Stimulated activated CD4-positive, alpha-beta T cell treated with anti-CD3 and anti-CD28 coated beads, Interleukin-12 subunit alpha, Interleukin-12 subunit beta, amount 100 ng/mL, for 4 hours (primary cell): ENCODE measurements at regions not wholly inside any gene's neighbourhood (a gene's known extent, or its start where the extent isn't known, plus 50 kb on each side); places are given as distances from the start of the nearest gene placed in this dataset.
"Not testable (repeated sequence)": the region's sequence is repeated elsewhere in the genome, so short reads cannot be mapped to it uniquely, and the experiment has no call there.

Experiments
- DNase-seq: peaks from one replicate; pipeline ENCODE4 v3.0.0-alpha.2; 2020

DNA sequence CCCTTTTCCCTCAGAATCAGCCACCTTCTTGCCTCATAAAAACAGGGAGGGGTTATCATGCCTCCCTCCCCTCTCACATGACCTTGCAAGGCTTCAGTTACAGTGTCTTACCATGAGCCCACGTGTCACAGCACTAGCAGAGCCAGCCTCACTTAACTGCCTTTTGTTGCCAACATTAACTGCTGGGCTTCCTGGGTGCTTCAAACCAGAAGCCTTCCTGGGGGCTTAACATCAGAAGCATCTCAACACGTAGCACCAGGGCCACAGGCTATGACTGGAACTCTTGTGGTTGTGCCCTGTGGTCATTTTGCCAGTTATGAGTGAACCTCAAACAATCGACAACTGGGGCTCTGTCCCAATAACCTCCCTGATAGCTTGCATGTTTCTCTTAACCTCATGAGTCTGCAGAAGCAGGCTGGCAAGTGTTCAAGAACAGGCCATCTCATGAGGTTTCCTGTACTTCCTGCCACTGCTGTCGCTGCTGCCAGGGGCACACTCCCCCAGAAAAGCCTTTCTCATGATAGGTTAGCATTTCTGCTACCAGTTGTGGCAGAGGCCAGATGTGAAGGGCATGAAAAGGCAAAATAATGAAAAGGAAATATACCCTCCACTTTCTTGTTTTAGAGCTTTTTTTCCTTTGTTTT is 132.2 kb downstream of the GLUL start:
- peak; percentile 6 for DNase-seq

DNA sequence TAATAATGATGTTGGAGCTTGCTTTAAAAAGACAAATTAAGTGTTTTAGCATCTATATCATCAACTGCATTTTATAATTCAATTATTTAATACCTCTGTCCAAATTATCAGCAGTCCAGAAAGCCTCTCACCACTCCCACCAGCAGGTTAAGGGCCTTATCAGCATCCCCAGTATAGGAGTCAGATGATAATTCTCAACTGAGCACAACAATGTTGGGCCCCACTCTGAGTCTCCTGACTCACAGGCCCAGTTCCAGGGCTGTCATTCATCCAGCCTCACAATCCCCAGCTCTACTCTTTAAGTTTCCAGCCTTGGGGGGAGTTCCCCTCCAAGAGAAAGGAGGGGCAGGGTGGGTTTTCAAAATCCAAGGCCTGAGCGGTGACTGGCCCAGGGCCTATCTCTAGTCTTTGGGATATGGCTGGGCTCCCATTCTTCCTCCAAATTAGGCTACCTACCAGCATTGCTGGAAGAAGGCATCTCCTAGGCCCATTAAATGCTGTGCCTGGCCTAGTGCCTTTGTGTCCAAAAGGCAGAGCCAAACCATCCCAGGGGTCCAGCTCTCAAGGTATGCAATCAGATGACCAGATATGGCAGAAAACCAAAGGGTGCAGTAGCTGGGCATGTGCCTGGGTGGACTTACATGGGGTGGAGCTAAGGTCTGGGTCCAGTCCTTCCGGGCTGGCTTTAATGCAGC is 134.1 kb downstream of the GLUL start:
- DNase-seq = no peak

DNA sequence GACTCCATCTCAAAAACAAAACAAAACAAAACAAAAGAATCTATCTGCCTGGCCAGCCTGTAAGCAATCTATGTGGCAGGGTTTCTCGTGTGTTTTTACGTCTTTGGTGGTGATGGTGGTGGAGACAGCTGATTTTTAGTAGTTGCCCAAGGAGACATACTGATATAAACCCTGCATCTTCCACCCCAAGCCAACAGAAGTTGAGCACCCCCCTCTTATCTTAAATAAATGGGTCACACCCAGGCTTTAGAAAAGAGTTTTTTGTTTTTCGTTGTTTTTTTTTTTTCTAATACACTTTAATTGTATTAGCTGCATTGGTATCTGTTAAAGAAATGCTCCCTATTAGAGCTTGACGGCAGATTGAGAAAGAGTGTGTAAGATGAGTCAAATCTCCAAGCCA is 134.7 kb downstream of the GLUL start:
- no peak for DNase-seq

DNA sequence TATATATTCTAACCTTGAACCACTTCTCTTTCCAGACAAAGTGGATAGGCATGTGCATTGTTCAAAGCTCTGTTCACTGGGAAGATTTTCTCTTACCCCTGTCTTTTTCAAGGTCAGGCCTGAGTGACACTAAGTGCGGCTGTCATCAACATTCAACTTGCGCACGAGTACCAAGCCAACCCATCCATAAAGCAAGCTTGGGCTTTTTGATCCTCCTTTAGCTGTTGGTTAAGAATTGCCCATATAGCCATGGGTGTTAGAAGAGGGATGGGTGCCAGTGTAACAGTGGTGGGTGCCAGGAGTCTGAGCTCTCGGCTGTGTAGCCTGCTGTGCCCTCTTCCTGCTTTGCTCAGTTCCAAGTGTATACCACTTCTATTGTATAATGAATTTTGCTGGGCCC is 136.1 kb downstream of the GLUL start:
- DNase-seq = no peak

- no peak for DNase-seq
Measured at GRCh38 chr1:182253319-182253860, 138.2 kb downstream of the GLUL start.

GRCh38 chr1:182251561-182251960 is 140.0 kb downstream of the GLUL start:
- no peak for DNase-seq

- peak; percentile 6 for DNase-seq
Measured at GRCh38 chr1:182249201-182249676, 142.4 kb downstream of the GLUL start.

GRCh38 chr1:182248721-182249120 is 142.9 kb downstream of the GLUL start:
- no peak for DNase-seq

- DNase-seq = not testable (repeated sequence)
Measured at GRCh38 chr1:182247813-182248212, 143.8 kb downstream of the GLUL start.

DNA sequence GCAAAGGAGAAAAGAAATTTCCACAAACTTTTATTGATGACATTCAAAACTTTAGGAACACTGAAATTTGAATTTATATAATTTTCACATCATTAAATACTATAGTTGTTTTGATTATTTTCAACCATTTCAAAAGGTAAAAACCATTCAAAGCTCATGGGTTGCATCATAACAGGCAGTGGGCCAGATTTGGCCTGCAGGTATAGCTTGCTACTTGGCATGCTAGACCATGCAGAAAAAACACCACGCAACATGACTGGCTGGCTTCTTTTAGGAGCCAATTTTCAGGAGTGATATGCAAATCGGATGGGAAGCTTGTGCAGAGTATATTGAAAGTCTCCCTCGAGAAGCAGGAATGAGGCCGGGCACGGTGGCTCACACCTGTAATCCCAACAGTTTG is 144.8 kb downstream of the GLUL start:
- no peak for DNase-seq

GRCh38 chr1:182245040-182245439 is 146.6 kb downstream of the GLUL start:
- DNase-seq = no peak

DNA sequence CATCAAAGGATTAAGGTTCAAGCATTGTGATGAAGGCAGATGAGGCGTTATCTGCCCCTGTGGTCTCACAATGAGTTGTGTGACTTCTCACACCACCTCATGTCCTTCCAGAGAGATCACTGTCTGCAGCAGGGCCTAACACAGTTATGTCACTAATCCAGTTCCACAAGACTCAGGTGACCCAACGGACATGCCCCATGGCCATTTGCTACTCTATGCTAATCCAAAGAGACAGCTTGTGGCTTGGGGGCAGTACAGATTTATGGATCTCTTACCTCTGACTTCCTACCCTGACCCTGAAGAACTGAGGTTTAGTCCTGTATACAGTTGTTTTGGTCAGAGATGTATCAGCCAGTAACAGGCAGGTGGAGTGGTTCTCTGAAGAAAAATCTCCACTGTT is 147.1 kb downstream of the GLUL start:
- DNase-seq = no peak

DNA sequence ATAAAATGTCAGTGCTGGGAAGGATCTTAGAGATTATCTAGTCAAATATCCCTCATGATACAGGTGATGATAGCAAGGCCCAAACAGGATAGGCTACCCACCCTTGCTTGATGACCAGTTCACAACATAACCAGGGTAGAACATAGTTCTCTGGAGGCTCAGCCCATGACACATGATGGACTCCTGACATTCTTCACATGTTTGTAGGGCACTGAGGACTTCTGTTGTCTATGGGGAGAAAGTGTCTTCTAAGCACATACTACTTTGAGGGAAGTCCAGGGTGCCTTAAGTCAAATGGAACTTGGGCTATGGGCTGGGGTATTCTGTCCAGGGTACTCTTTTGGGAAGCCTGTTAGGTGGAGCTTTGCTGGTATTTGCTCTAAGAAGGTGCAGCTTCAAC is 148.9 kb downstream of the GLUL start:
- no peak for DNase-seq

DNA sequence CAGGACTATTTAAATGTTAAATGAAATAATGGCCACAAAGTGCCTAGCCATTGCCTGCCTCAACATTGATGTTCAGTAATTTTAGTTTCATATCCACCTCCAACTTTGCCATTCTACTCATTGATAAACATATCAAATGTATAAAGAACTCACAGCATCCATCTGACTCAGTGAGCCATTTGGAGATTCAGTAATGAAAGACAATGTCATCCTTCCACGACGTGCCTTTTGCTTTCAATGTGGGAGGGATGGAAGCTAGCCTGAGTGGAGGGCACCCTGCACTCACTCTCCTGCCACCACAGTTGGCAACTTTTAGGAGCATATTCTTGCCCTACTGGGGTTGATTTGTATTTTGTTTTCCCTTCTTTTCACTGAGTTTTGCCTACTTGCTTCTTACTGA is 151.5 kb downstream of the GLUL start:
- DNase-seq = no peak

DNA sequence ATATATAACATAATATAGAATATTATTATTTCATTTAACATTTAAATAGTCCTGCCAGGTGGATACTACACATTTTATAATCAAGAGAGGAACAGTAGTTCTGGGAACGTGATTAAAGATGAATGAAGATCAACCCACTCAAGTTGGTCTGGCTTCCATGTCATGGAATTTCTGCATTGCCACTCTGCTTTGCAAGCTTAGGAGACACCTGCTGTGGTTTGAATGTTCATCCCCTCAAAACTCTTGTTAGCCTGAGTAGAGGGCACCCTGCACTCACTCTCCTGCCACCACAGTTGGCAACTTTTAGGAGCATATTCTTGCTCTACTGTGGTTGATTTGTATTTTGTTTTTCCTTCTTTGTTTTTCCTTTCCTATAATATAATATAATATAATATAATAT is 153.2 kb downstream of the GLUL start:
- no peak for DNase-seq

DNA sequence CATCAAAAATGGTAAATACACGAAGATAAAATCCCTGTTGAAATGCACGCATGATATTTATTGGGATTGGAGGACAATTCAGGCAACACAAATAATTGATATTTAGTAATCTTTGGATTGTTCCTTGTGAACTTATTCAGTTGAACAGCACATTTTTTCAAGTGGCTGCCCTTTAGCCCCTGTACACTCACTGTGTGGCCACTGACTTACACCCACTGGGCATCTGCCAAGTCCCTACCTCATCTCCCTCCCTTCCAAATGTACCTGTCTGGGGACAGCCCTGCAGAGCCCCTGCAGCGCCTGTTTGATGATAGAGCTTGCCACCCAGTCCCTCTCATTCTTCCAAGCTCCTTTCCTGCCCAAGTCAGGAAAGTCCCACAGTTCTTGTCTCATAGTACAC is 154.3 kb downstream of the GLUL start:
- no peak for DNase-seq

GRCh38 chr1:182236651-182237077 is 154.9 kb downstream of the GLUL start:
- no peak for DNase-seq

GRCh38 chr1:182235952-182236650 is 155.5 kb downstream of the GLUL start:
- DNase-seq = no peak

DNA sequence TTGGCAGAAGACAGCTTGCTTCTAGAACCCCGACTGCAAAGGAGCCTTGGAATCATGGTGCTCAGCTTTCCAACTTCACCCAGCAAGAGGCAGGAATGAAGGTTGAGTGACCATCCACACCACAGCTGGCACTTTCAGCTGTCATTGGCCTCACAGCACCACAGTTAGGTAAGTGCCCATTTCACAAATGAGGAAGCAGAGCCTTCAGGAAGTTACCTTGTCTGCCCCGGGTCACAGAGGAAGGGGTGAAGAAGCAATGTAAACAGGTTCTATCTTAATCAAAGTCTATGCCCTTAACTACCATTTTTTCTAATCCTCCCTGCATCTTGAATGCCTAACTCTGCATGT is 156.0 kb downstream of the GLUL start:
- DNase-seq = no peak

- DNase-seq = no peak
Measured at GRCh38 chr1:182229921-182230491, 161.6 kb downstream of the GLUL start.

DNA sequence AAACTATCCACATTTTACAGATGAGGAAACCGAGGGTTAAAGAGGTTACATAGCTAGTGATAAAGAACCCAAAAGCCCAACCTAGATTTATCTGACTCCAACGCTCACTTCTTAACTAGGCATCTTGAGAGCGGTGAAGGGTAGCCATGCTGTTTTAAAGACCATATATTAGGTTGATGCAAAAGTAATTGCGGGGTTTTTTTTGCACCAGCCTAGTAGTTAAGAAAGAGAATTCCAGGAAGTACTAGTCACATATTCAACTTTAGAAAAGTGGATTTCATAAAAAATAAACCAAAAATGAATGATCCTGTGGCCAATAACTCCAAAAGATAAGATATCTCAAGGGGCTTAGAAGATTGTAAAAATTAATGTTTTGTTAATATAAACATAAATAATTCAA is 162.1 kb downstream of the GLUL start:
- DNase-seq = no peak

- DNase-seq = no peak
Measured at GRCh38 chr1:182227864-182228547, 163.6 kb downstream of the GLUL start.

DNA sequence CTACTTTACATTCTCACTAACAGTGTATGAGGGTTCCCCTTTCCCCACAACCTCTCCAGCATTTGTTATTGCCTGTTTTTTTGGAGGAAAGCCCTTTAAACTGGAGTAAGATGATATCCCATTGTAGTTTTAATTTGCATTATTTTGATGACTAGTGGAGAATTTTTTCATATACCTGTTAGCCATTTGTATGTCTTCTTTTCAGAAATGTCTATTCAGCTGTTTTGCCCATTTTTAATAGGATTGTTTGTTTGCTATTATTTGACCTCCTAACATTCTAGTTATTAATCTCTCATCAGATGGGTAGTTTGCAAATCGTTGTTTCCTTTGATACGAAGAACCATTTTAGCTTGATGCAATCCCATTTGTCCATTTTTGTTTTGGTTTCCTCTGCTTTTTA is 165.0 kb downstream of the GLUL start:
- no peak for DNase-seq
